GM10248 (cell line): ENCODE measurements at regions not wholly inside any gene's neighbourhood (a gene's known extent, or its start where the extent isn't known, plus 50 kb on each side); places are given as distances from the start of the nearest gene placed in this dataset.

Source experiments
- CTCF ChIA-PET: fragments of 300-600 bp; sonication (Branson Sonifier 250); formaldehyde crosslinking; extraction: SDS; loops from one replicate; lab custom pipeline; 2021; ENCODE audit warnings: antibody characterized with exemption; lab: Yijun Ruan, JAX
- POLR2A ChIA-PET: fragments of 350-650 bp; sonication (Branson Sonifier 250); formaldehyde crosslinking; extraction: SDS; loops from one replicate; lab custom pipeline; 2020; ENCODE audit warnings: antibody characterized with exemption; lab: Yijun Ruan, JAX
- DNase-seq: peaks from one replicate; pipeline ENCODE4 v3.0.0; 2012; ENCODE audit errors: extremely low spot score
- TF ChIP-seq, protein P1 (sequence below): IDR thresholded peaks from 2 replicates; pipeline ENCODE4 v1.5.1; 2012; ENCODE audit warnings: mild to moderate bottlenecking, low read depth; ENCODE audit errors: extremely low read depth, missing control alignments, control extremely low read depth

DNA sequence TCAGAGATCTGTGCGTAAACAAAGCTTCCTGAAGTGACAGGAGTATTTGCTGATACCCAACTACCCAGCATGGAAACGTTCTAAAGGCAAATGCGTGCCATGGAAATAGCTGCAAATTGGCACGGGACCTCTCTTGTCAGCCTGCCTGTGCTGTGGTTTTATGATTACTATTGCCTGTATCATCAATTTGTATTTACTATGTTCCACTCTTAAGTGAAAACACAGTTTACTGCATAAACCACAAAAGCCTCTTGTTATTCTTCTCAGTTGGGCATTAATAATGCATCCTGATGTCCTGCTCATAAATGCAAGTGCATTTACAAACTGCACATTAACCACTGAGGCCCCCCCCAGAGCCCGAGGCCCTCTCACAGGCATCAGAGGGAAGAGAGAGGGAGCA is 196.6 kb upstream of the SLC35G4 start:
- POLR2A ChIA-PET = no interaction called here
- DNase-seq = no peak
- TF ChIP-seq, protein P1, sequence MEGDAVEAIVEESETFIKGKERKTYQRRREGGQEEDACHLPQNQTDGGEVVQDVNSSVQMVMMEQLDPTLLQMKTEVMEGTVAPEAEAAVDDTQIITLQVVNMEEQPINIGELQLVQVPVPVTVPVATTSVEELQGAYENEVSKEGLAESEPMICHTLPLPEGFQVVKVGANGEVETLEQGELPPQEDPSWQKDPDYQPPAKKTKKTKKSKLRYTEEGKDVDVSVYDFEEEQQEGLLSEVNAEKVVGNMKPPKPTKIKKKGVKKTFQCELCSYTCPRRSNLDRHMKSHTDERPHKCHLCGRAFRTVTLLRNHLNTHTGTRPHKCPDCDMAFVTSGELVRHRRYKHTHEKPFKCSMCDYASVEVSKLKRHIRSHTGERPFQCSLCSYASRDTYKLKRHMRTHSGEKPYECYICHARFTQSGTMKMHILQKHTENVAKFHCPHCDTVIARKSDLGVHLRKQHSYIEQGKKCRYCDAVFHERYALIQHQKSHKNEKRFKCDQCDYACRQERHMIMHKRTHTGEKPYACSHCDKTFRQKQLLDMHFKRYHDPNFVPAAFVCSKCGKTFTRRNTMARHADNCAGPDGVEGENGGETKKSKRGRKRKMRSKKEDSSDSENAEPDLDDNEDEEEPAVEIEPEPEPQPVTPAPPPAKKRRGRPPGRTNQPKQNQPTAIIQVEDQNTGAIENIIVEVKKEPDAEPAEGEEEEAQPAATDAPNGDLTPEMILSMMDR = no peak
- CTCF ChIA-PET = no interaction called here

DNA sequence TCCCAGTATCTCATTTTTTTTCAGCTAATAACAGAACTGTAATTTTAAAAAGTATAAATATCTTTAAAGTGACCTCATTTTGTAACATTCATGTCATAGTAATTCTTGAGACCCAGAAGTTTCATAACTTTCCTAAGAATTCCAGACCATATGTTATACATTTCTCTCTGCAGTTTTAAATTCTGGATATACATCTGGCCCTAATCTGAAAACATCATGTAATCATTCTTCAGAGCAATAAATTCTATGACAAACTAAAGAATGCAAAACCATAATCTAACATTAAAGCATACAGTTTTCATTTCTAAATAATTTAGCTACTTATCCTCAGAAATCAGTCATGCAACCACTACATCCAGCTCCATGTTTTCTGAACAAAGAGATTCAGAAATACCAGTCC is 198.3 kb upstream of the SLC35G4 start:
- DNase-seq = no peak
- ChIA-PET POLR2A (no interaction called here), CTCF (interaction anchor here (1.1 to 1.2 kb wide), 3 partner anchors 9 to 11 kb away, joined by 3 to 4 read pairs (median 3); no protein-coding TSS in a partner anchor)
- TF ChIP-seq, protein P1 = no peak

DNA sequence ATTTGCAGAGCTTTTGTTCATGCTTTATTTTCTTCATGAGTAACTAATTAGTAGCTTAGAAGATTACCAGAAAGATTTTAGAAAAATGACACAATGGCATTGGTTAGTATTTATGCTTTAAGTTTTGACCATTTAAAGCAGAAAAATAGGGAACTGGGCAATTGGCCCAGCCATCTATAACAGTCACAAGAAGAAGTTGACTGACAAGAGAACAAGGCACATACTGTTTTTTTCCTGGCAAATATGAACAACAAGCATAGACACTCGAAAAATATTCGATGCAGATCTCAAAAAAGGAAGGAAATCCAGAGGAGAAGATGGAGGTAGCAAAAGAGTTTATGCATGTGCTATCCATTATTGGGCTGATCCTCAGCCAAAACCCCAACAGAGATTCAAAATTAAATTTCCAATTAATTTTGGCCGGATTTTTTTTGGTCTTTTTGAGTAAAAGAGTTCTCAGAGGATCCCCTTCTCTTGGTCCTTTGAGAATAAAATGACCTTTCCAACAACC is 200.8 kb upstream of the SLC35G4 start:
- ChIA-PET POLR2A (no interaction called here), CTCF (no interaction called here)
- DNase-seq = no peak
- TF ChIP-seq, protein P1 = no peak

DNA sequence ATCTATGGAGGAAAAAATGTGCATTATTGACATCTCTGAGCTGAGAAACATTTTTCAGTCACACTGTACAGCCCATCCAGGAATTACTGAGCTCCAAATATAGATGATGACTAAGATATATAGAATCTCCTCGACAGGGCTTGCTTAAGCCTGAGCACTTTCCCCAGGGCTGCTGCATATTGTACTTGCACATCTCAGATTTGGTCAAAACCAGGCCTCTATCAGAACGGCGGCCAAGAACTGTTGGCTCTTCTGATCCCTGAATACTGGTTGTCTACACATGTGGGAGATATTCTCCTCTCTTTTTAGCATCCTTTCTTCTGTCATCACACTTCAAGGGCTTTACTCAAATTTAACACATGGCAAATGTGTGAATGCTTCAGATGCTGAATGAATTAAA is 201.5 kb upstream of the SLC35G4 start:
- no peak for DNase-seq
- TF ChIP-seq, protein P1 = no peak
- ChIA-PET CTCF (no interaction called here), POLR2A (no interaction called here)

DNA sequence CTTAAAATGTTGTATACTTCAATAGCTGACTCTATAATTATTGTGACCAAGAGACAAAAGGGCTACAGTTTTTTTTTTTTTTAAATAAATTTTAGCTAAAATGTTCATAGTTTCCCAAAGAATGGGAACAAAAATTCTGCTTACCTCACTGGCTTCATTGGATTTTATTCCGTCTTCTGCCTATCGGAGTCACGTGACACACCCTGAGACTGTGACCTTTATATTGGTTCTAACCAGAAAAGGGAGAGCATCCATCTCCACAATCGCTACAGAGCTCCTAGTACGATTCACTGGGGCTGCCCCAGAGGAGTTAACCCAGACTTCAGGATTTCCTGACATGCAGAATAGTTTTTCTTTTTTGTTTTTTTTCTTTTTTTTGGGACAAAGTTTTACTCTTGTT is 203.6 kb upstream of the SLC35G4 start:
- TF ChIP-seq, protein P1 = no peak
- no peak for DNase-seq
- POLR2A ChIA-PET = no interaction called here
- CTCF ChIA-PET = interaction anchor here (0.8 to 1.1 kb wide), 2 partner anchors 12 to 26 kb away, joined by 3 to 4 read pairs; no protein-coding TSS in a partner anchor

DNA sequence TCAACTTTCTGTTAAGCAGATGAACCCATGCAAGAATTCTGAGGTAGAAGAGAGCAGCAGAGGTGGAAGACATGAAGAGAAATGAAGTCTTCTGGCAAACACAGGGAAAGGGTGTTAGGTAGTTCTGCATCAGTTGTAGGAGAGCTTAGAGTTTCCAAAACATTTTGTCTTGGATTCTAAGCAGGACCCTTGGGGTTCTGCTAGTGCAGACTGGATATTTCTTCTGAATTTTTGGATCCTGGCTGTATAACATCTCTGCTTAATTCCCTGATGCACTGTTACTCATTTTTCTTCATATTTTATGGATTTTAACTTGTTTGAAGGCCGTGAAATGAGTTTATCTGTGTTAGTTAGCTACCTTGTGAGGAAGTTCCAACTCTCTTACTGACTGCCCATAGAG is 208.7 kb upstream of the SLC35G4 start:
- CTCF ChIA-PET = no interaction called here
- no peak for DNase-seq
- POLR2A ChIA-PET = no interaction called here
- TF ChIP-seq, protein P1 = no peak
